Muscle of leg (tissue), 3 donors: ENCODE measurements at regions not wholly inside any gene's neighbourhood (a gene's known extent, or its start where the extent isn't known, plus 50 kb on each side); places are given as distances from the start of the nearest gene placed in this dataset.
"Not testable (repeated sequence)": the region's sequence is repeated elsewhere in the genome, so short reads cannot be mapped to it uniquely, and the experiment has no call there.

Source experiments
- DNase-seq: peaks from one replicate; pipeline ENCODE4 v3.0.0; 2013
- H3K27ac ChIP-seq: one replicate; pipeline ENCODE4 v1.5.1; 2013; ENCODE audit warnings: mild to moderate bottlenecking, low read length, control low read depth
- H3K27me3 ChIP-seq: one replicate; pipeline ENCODE4 v1.6.1; 2013; ENCODE audit warnings: low read length; ENCODE audit not compliant: control insufficient read depth, insufficient read depth
- H3K36me3 ChIP-seq: one replicate; pipeline ENCODE4 v1.6.1; 2013; ENCODE audit warnings: low read length; ENCODE audit not compliant: control insufficient read depth, insufficient read depth
- H3K4me1 ChIP-seq: one replicate; pipeline ENCODE4 v1.6.1; 2013; ENCODE audit warnings: low read length; ENCODE audit not compliant: control insufficient read depth, insufficient read depth
- H3K4me3 ChIP-seq: one replicate; pipeline ENCODE4 v1.5.1; 2013; ENCODE audit warnings: low read length, control low read depth
- H3K9me3 ChIP-seq: replicated peaks from 2 replicates; pipeline ENCODE4 v1.6.1; 2013; ENCODE audit warnings: low read depth, low read length; ENCODE audit not compliant: control insufficient read depth
- WGBS: methylation state at CpG from one replicate; pipeline ENCODE4 v1.1.5; 2013; ENCODE audit warnings: missing lambda C conversion rate; ENCODE audit not compliant: insufficient coverage; 5-methylcytosine and 5-hydroxymethylcytosine counted together

GRCh38 chr10:121675344-121675743 is 77.1 kb upstream of the FGFR2 start:
- WGBS = 91% methylated on average over 3 of the region's 4 CpGs
- Histone ChIP-seq H3K4me1 (no peaks in the 10 kb centered on the region), H3K27ac (no peak overlapping the region), H3K27me3 (peaks cover 15% of the 10 kb centered on the region), H3K36me3 (no peaks in the 10 kb centered on the region), H3K9me3 (peaks cover 6% of the 10 kb centered on the region), H3K4me3 (no peak overlapping the region)
- no peak for DNase-seq

GRCh38 chr10:121674885-121675284 is 76.6 kb upstream of the FGFR2 start:
- Histone ChIP-seq H3K27ac (no peak overlapping the region), H3K27me3 (peaks cover 17% of the 10 kb centered on the region), H3K4me1 (no peaks in the 10 kb centered on the region), H3K36me3 (no peaks in the 10 kb centered on the region), H3K4me3 (no peak overlapping the region), H3K9me3 (peaks cover 6% of the 10 kb centered on the region)
- WGBS = 80% methylated on average over 2 of the region's 4 CpGs
- DNase-seq = no peak

GRCh38 chr10:121672733-121673132 is 74.5 kb upstream of the FGFR2 start:
- 78% methylated on average over 7 of the region's 9 CpGs for WGBS

GRCh38 chr10:121669840-121670239 is 71.6 kb upstream of the FGFR2 start:
- DNase-seq, H3K27ac ChIP-seq, H3K4me3 ChIP-seq, H3K36me3 ChIP-seq, H3K9me3 ChIP-seq: not testable (repeated sequence)
- 76% methylated on average over 2 of the region's 7 CpGs for WGBS
- peaks cover 13% of the 10 kb centered on the region for H3K27me3 ChIP-seq
- H3K4me1 ChIP-seq = peaks cover 11% of the 10 kb centered on the region

More at GRCh38 chr10:121672733-121673132, 74.5 kb upstream of the FGFR2 start:
- Histone ChIP-seq H3K4me3 (no peak overlapping the region), H3K9me3 (peaks cover 3% of the 10 kb centered on the region), H3K4me1 (peaks cover 8% of the 10 kb centered on the region), H3K27me3 (peaks cover 15% of the 10 kb centered on the region), H3K27ac (no peak overlapping the region), H3K36me3 (no peaks in the 10 kb centered on the region)
- DNase-seq = no peak

- Histone ChIP-seq H3K36me3 (no peaks in the 10 kb centered on the region), H3K27me3 (peaks cover 11% of the 10 kb centered on the region), H3K27ac (no peak overlapping the region), H3K9me3 (no peaks in the 10 kb centered on the region), H3K4me3 (no peak overlapping the region), H3K4me1 (peaks cover 11% of the 10 kb centered on the region)
- no peak for DNase-seq
- WGBS = 8% methylated on average over 2 of the region's 6 CpGs
Measured at GRCh38 chr10:121669028-121669374, 70.8 kb upstream of the FGFR2 start.

GRCh38 chr10:121668314-121669027 is 70.2 kb upstream of the FGFR2 start:
- H3K27ac ChIP-seq = peak overlapping the region; percentile 13
- H3K9me3 ChIP-seq = no peaks in the 10 kb centered on the region
- H3K36me3 ChIP-seq = no peaks in the 10 kb centered on the region
- H3K27me3 ChIP-seq = peaks cover 11% of the 10 kb centered on the region
- DNase-seq = peak; percentile 52
- WGBS = 13% methylated on average over 3 of the region's 9 CpGs
- peaks cover 11% of the 10 kb centered on the region for H3K4me1 ChIP-seq
- no peak overlapping the region for H3K4me3 ChIP-seq

GRCh38 chr10:121667948-121668313 is 69.7 kb upstream of the FGFR2 start:
- H3K4me1 ChIP-seq = peaks cover 11% of the 10 kb centered on the region
- WGBS = 82% methylated on average over 2 of the region's 3 CpGs
- H3K27me3 ChIP-seq = peaks cover 11% of the 10 kb centered on the region
- no peak for DNase-seq
- no peaks in the 10 kb centered on the region for H3K36me3 ChIP-seq
- H3K4me3 ChIP-seq = no peak overlapping the region
- H3K27ac ChIP-seq = no peak overlapping the region
- no peaks in the 10 kb centered on the region for H3K9me3 ChIP-seq

- Histone ChIP-seq H3K9me3 (no peaks in the 10 kb centered on the region), H3K27me3 (peaks cover 11% of the 10 kb centered on the region), H3K36me3 (no peaks in the 10 kb centered on the region), H3K4me3 (no peak overlapping the region), H3K4me1 (peaks cover 11% of the 10 kb centered on the region), H3K27ac (no peak overlapping the region)
- WGBS = 94% methylated on average over 3 of the region's 3 CpGs
- DNase-seq = no peak
Measured at GRCh38 chr10:121665809-121666208, 67.6 kb upstream of the FGFR2 start.

- H3K4me1 ChIP-seq = peaks cover 11% of the 10 kb centered on the region
Measured at GRCh38 chr10:121664671-121665070, 66.4 kb upstream of the FGFR2 start.

GRCh38 chr10:121662945-121663917 is 65.0 kb upstream of the FGFR2 start:
- no peaks in the 10 kb centered on the region for H3K9me3 ChIP-seq
- WGBS = 52% methylated on average over 4 of the region's 11 CpGs
- H3K27me3 ChIP-seq = peaks cover under 1% of the 10 kb centered on the region
- H3K36me3 ChIP-seq = no peaks in the 10 kb centered on the region
- H3K27ac ChIP-seq = no peak overlapping the region
- peaks cover 7% of the 10 kb centered on the region for H3K4me1 ChIP-seq
- no peak overlapping the region for H3K4me3 ChIP-seq
- DNase-seq = no peak

More at GRCh38 chr10:121664671-121665070, 66.4 kb upstream of the FGFR2 start:
- Histone ChIP-seq H3K4me3 (no peak overlapping the region), H3K27me3 (peaks cover 8% of the 10 kb centered on the region), H3K9me3 (no peaks in the 10 kb centered on the region), H3K27ac (no peak overlapping the region), H3K36me3 (no peaks in the 10 kb centered on the region)
- no peak for DNase-seq
- 73% methylated on average over 2 of the region's 2 CpGs for WGBS
